IMR-90 (cell line): ENCODE measurements at regions not wholly inside any gene's neighbourhood (a gene's known extent, or its start where the extent isn't known, plus 50 kb on each side); places are given as distances from the start of the nearest gene placed in this dataset.

ENCODE experiments used
- ATAC-seq: fragments of 200-7000 bp; cut with Tn5 transposase; 2 replicates; pipeline ENCODE4 v1.9.1; 2020; ENCODE audit warnings: low read depth, mild to moderate bottlenecking, moderate library complexity
- BruUV-seq: library from RNA; stranded (reverse); fragments of 400-500 nt; replicated peaks from 2 replicates; lab custom pipeline; 2021; lab: Mats Ljungman, UMichigan
- CTCF ChIA-PET: fragments of 300-600 bp; formaldehyde crosslinking; extraction: SDS; loops from one replicate; lab custom pipeline; 2021; ENCODE audit warnings: antibody characterized with exemption; lab: Yijun Ruan, JAX
- POLR2A ChIA-PET: fragments of 300-600 bp; sonication (Branson Sonifier 250); formaldehyde crosslinking; loops from one replicate; lab custom pipeline; 2022; ENCODE audit warnings: antibody characterized with exemption; ENCODE audit not compliant: unreplicated experiment; lab: Charles Lee
- DNase-seq: peaks from one replicate; pipeline ENCODE4 v3.0.0; 2013
- H2AFZ ChIP-seq: replicated peaks from 2 replicates; pipeline ENCODE3; 2013; ENCODE audit warnings: low read length, mild to moderate bottlenecking; ENCODE audit not compliant: poor library complexity
- H2AK5ac ChIP-seq: 2 replicates; pipeline ENCODE4 v1.6.1; 2013; ENCODE audit warnings: low read depth, low read length, inconsistent platforms
- H2AK9ac ChIP-seq: replicated peaks from 2 replicates; pipeline ENCODE3; 2013; ENCODE audit warnings: mild to moderate bottlenecking, low read depth, low read length, moderate library complexity; ENCODE audit not compliant: poor library complexity
- H2BK120ac ChIP-seq: 2 replicates; pipeline ENCODE4 v1.6.1; 2013; ENCODE audit warnings: low read depth, low read length, inconsistent platforms
- H2BK15ac ChIP-seq: 3 replicates; pipeline ENCODE4 v1.6.1; 2013; ENCODE audit warnings: low read depth, low read length, inconsistent platforms
- H2BK20ac ChIP-seq: 2 replicates; pipeline ENCODE4 v1.6.1; 2013; ENCODE audit warnings: low read depth, mild to moderate bottlenecking, inconsistent platforms, low read length, moderate library complexity
- H2BK5ac ChIP-seq: 2 replicates; pipeline ENCODE4 v1.6.1; 2013; ENCODE audit warnings: mild to moderate bottlenecking, low read depth, low read length, inconsistent platforms; ENCODE audit not compliant: poor library complexity, severe bottlenecking
- H3K14ac ChIP-seq: replicated peaks from 2 replicates; pipeline ENCODE4 v1.6.1; 2013; ENCODE audit warnings: low read depth, low read length, inconsistent platforms
- H3K18ac ChIP-seq: 2 replicates; pipeline ENCODE4 v1.6.1; 2013; ENCODE audit warnings: low read depth, low read length, control low read depth
- H3K23ac ChIP-seq: 2 replicates; pipeline ENCODE4 v1.6.1; 2013; ENCODE audit warnings: low read depth, low read length, inconsistent platforms
- H3K27ac ChIP-seq: 2 replicates; pipeline ENCODE4 v1.5.1; 2013; ENCODE audit warnings: mild to moderate bottlenecking, control low read depth, low read length; ENCODE audit not compliant: insufficient read depth
- H3K27me3 ChIP-seq: 2 replicates; pipeline ENCODE4 v1.6.1; 2013; ENCODE audit warnings: low read length; ENCODE audit not compliant: control insufficient read depth, insufficient read depth
- H3K36me3 ChIP-seq: 2 replicates; pipeline ENCODE4 v1.6.1; 2013; ENCODE audit warnings: low read length, mixed read lengths; ENCODE audit not compliant: control insufficient read depth, insufficient read depth
- H3K4ac ChIP-seq: 2 replicates; pipeline ENCODE4 v1.6.1; 2013; ENCODE audit warnings: low read depth, low read length, inconsistent platforms
- H3K4me1 ChIP-seq: 2 replicates; pipeline ENCODE4 v1.6.1; 2013; ENCODE audit warnings: low read length, mixed read lengths; ENCODE audit not compliant: control insufficient read depth, insufficient read depth
- H3K4me2 ChIP-seq: 2 replicates; pipeline ENCODE4 v1.6.1; 2013; ENCODE audit warnings: low read depth, mild to moderate bottlenecking, control low read depth, low read length, moderate library complexity
- H3K4me3 ChIP-seq: 2 replicates; pipeline ENCODE4 v1.5.1; 2013; ENCODE audit warnings: low read depth, mild to moderate bottlenecking, control low read depth, low read length, moderate library complexity; ENCODE audit not compliant: insufficient read depth
- H3K56ac ChIP-seq: 2 replicates; pipeline ENCODE4 v1.6.1; 2013; ENCODE audit warnings: low read length, inconsistent platforms; ENCODE audit not compliant: insufficient read depth; ENCODE audit errors: extremely low read depth
- H3K79me1 ChIP-seq, 2 experiments: 2 replicates each; pipeline ENCODE4 v1.6.1; 2013; ENCODE audit warnings: low read length in 2 of 2, inconsistent platforms in 1 of 2, low read depth in 1 of 2
- H3K9ac ChIP-seq: 2 replicates; pipeline ENCODE4 v1.6.1; 2013; ENCODE audit warnings: low read depth, low read length, control low read depth
- H3K9me1 ChIP-seq: 2 replicates; pipeline ENCODE4 v1.6.1; 2013; ENCODE audit warnings: low read length, inconsistent platforms; ENCODE audit not compliant: insufficient read depth
- H3K9me3 ChIP-seq: 2 replicates; pipeline ENCODE4 v1.6.1; 2013; ENCODE audit warnings: low read length; ENCODE audit not compliant: control insufficient read depth, insufficient read depth
- H4K20me1 ChIP-seq: 2 replicates; pipeline ENCODE4 v1.6.1; 2013; ENCODE audit warnings: low read length, inconsistent platforms; ENCODE audit not compliant: insufficient read depth
- H4K5ac ChIP-seq: 2 replicates; pipeline ENCODE4 v1.6.1; 2013; ENCODE audit warnings: mild to moderate bottlenecking, low read depth, low read length, control low read depth
- H4K8ac ChIP-seq, 2 experiments: 2 replicates each; pipeline ENCODE4 v1.6.1; 2013; ENCODE audit warnings: low read depth in 2 of 2, low read length in 2 of 2, control low read depth in 1 of 2, inconsistent platforms in 1 of 2
- H4K91ac ChIP-seq: 2 replicates; pipeline ENCODE4 v1.6.1; 2013; ENCODE audit warnings: low read depth, low read length, inconsistent platforms; ENCODE audit not compliant: insufficient read depth
- BHLHE40 ChIP-seq: fragments of 150-350 bp; IDR thresholded peaks from 2 replicates; pipeline ENCODE4 v1.6.1; 2016; ENCODE audit warnings: mild to moderate bottlenecking, low read depth, low read length
- CEBPB ChIP-seq: IDR thresholded peaks from 2 replicates; pipeline ENCODE4 v1.6.1; 2012; ENCODE audit warnings: low read depth, low read length, improper control_type of control experiment
- CHD1 ChIP-seq: IDR thresholded peaks from 2 replicates; pipeline ENCODE4 v1.6.1; 2012; ENCODE audit warnings: low read depth, low read length, improper control_type of control experiment
- FOS ChIP-seq: fragments of 150-350 bp; IDR thresholded peaks from 2 replicates; pipeline ENCODE4 v1.6.1; 2016; ENCODE audit warnings: low read depth, low read length
- MAFK ChIP-seq: IDR thresholded peaks from 2 replicates; pipeline ENCODE4 v1.6.1; 2012; ENCODE audit warnings: low read depth, low read length, improper control_type of control experiment
- MAZ ChIP-seq: IDR thresholded peaks from 2 replicates; pipeline ENCODE4 v1.6.1; 2012; ENCODE audit warnings: low read depth, mild to moderate bottlenecking, low read length, improper control_type of control experiment, moderate library complexity, borderline replicate concordance
- MXI1 ChIP-seq: IDR thresholded peaks from 2 replicates; pipeline ENCODE4 v1.6.1; 2012; ENCODE audit warnings: low read depth, mild to moderate bottlenecking, low read length, moderate library complexity, borderline replicate concordance
- NFE2L2 ChIP-seq: fragments of 150-350 bp; IDR thresholded peaks from 2 replicates; pipeline ENCODE4 v1.6.1; 2016; ENCODE audit warnings: low read depth, mild to moderate bottlenecking, low read length
- POLR2A ChIP-seq: IDR thresholded peaks from 2 replicates; pipeline ENCODE4 v1.6.1; 2012; ENCODE audit warnings: mild to moderate bottlenecking, low read depth, low read length
- RAD21 ChIP-seq: IDR thresholded peaks from 2 replicates; pipeline ENCODE4 v1.6.1; 2012; ENCODE audit warnings: low read length, improper control_type of control experiment
- RCOR1 ChIP-seq: IDR thresholded peaks from 2 replicates; pipeline ENCODE4 v1.6.1; 2012; ENCODE audit warnings: mild to moderate bottlenecking, low read length, improper control_type of control experiment; ENCODE audit not compliant: insufficient replicate concordance
- RFX5 ChIP-seq: IDR thresholded peaks from 2 replicates; pipeline ENCODE4 v1.8.0; 2012; ENCODE audit warnings: low read depth, mild to moderate bottlenecking, low read length, moderate library complexity
- SMC3 ChIP-seq: fragments of 150-350 bp; IDR thresholded peaks from 2 replicates; pipeline ENCODE4 v1.6.1; 2016; ENCODE audit warnings: low read depth, mild to moderate bottlenecking, antibody characterized with exemption, low read length, moderate library complexity
- WGBS, 2 experiments: methylation state at CpG; one replicate each; pipeline versions ENCODE4 v1.1.5 to v1.1.7; 2013; ENCODE audit warnings: missing lambda C conversion rate in 2 of 2; ENCODE audit not compliant: insufficient read length in 1 of 2; ENCODE audit errors: extremely low coverage in 2 of 2; 5-methylcytosine and 5-hydroxymethylcytosine counted together
- dilution Hi-C: fragments of 300-500 bp; cut with HindIII; formaldehyde crosslinking; loops from one replicate; pipeline ENCODE4 v1.14.3; 2018; ENCODE audit warnings: low sequenced_read_pairs; ENCODE audit not compliant: unreplicated experiment
- in situ Hi-C: fragments of 300-500 bp; cut with MboI; formaldehyde crosslinking; loops from 3 replicates; pipeline ENCODE4 v1.14.3; 2019; ENCODE audit warnings: low sequenced_read_pairs, inconsistent platforms, mixed read lengths
- intact Hi-C: fragments of 100-400 bp; cut with micrococcal nuclease; formaldehyde crosslinking; loops from 2 replicates; pipeline ENCODE4 v1.10.0; 2022
- TF ChIP-seq, protein P1 (sequence below): fragments of 150-350 bp; IDR thresholded peaks from 2 replicates; pipeline ENCODE4 v1.6.1; 2016; ENCODE audit warnings: low read depth, mild to moderate bottlenecking, low read length, moderate library complexity, borderline replicate concordance
- TF ChIP-seq, protein P2 (sequence below): fragments of 150-350 bp; IDR thresholded peaks from 2 replicates; pipeline ENCODE4 v1.6.1; 2017; ENCODE audit warnings: mild to moderate bottlenecking, antibody characterized with exemption, low read length, low read depth
- TF ChIP-seq, protein P3 (sequence below): conservative IDR thresholded peaks from 2 replicates; pipeline ENCODE4 v1.5.1; 2012; ENCODE audit warnings: mild to moderate bottlenecking, low read depth, low read length, improper control_type of control experiment

DNA sequence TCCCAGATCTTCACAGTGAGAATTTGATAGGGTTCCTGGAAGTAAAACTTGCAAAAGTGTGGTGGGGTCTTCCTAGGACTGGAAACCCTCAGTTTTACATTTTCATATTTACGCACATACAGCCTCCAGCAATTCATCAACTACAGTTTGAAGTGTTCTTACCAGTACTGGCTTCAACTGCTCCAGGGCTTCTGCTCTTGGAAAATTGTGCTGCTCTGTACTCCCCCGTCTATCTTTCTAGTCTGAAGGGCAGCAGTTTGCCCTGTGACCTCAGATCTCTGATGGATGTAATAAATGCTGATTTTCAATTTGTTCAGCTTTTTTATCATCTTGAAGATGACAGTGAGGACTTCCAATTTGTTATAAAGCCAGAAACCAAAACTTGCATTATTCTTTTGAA lies 458.9 kb upstream of the FSTL5 start:
- WGBS, 2 experiments = no CpG with 5 or more reads among the region's 2 CpGs
- DNase-seq (no peak), ATAC-seq (no peak)
- Histone ChIP-seq H2AK5ac (no peak overlapping the region), H3K36me3 (no peaks in the 10 kb centered on the region), H3K4me2 (no peak overlapping the region), H2AFZ (no peak overlapping the region), H4K5ac (no peak overlapping the region), H3K18ac (no peak overlapping the region), H4K91ac (no peak overlapping the region), H2AK9ac (no peak overlapping the region), H3K4me1 (no peaks in the 10 kb centered on the region), H3K27me3 (no peaks in the 10 kb centered on the region), H2BK20ac (no peak overlapping the region), H4K20me1 (no peaks in the 10 kb centered on the region), H3K9me1 (no peaks in the 10 kb centered on the region), H3K4me3 (no peak overlapping the region), H4K8ac (no peak overlapping the region), H2BK5ac (no peak overlapping the region), H3K23ac (no peak overlapping the region), H3K9ac (no peak overlapping the region), H2BK15ac (no peak overlapping the region), H3K4ac (no peak overlapping the region), H3K79me1 (no peaks in the 10 kb centered on the region), H3K56ac (no peak overlapping the region), H3K27ac (no peak overlapping the region), H3K14ac (no peak overlapping the region), H2BK120ac (no peak overlapping the region), H3K9me3 (peaks cover 3% of the 10 kb centered on the region; the same call in 1 of the 2 replicates)
- POLR2A ChIA-PET = no interaction called here
- BruUV-seq = no TSS peak
- TF ChIP-seq RFX5 (no peak), SMC3 (no peak), CEBPB (no peak), MXI1 (no peak), CHD1 (no peak), MAZ (no peak), POLR2A (no peak), RCOR1 (no peak), NFE2L2 (no peak), FOS (no peak), BHLHE40 (no peak), RAD21 (no peak), MAFK (no peak)
- TF ChIP-seq, protein P1, sequence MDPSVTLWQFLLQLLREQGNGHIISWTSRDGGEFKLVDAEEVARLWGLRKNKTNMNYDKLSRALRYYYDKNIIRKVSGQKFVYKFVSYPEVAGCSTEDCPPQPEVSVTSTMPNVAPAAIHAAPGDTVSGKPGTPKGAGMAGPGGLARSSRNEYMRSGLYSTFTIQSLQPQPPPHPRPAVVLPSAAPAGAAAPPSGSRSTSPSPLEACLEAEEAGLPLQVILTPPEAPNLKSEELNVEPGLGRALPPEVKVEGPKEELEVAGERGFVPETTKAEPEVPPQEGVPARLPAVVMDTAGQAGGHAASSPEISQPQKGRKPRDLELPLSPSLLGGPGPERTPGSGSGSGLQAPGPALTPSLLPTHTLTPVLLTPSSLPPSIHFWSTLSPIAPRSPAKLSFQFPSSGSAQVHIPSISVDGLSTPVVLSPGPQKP = no peak
- TF ChIP-seq, protein P2, sequence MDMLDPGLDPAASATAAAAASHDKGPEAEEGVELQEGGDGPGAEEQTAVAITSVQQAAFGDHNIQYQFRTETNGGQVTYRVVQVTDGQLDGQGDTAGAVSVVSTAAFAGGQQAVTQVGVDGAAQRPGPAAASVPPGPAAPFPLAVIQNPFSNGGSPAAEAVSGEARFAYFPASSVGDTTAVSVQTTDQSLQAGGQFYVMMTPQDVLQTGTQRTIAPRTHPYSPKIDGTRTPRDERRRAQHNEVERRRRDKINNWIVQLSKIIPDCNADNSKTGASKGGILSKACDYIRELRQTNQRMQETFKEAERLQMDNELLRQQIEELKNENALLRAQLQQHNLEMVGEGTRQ = no peak
- TF ChIP-seq, protein P3, sequence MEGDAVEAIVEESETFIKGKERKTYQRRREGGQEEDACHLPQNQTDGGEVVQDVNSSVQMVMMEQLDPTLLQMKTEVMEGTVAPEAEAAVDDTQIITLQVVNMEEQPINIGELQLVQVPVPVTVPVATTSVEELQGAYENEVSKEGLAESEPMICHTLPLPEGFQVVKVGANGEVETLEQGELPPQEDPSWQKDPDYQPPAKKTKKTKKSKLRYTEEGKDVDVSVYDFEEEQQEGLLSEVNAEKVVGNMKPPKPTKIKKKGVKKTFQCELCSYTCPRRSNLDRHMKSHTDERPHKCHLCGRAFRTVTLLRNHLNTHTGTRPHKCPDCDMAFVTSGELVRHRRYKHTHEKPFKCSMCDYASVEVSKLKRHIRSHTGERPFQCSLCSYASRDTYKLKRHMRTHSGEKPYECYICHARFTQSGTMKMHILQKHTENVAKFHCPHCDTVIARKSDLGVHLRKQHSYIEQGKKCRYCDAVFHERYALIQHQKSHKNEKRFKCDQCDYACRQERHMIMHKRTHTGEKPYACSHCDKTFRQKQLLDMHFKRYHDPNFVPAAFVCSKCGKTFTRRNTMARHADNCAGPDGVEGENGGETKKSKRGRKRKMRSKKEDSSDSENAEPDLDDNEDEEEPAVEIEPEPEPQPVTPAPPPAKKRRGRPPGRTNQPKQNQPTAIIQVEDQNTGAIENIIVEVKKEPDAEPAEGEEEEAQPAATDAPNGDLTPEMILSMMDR = no peak
- in situ Hi-C loops (no loop called here), intact Hi-C loops (no loop called here), dilution Hi-C loops (no loop called here)
- CTCF ChIA-PET = no interaction called here
